ENCODE measurements at regions not wholly inside any gene's neighbourhood (a gene's known extent, or its start where the extent isn't known, plus 50 kb on each side); places are given as distances from the start of the nearest gene placed in this dataset.

GRCh38 chr14:101352567-101352966 lies 208.7 kb upstream of the DIO3 start:
- ChIA-PET CTCF (no interaction called here), POLR2A (no interaction called here)
- no peaks in the 10 kb centered on the region for H3K79me2 ChIP-seq (ENCODE audit: control insufficient read depth, insufficient read depth, low read length)
- no peak overlapping the region for H3K4me2 ChIP-seq (ENCODE audit: insufficient read depth, low read length)
- FAIRE-seq: no peak
- no TSS peak for BruUV-seq (replicated peaks)
- no peak for TF ChIP-seq JUN (IDR thresholded peaks at IDR 0.05; ENCODE audit: borderline replicate concordance, insufficient read depth, insufficient read length, low read depth)
- no peak for TF ChIP-seq FOS (IDR thresholded peaks at IDR 0.05; ENCODE audit: borderline replicate concordance, insufficient read depth, low read length)
- no peak for TF ChIP-seq EZH2 (IDR thresholded peaks at IDR 0.05; ENCODE audit: borderline replicate concordance, low read depth, low read length, severe bottlenecking)
- TF ChIP-seq, protein P1, sequence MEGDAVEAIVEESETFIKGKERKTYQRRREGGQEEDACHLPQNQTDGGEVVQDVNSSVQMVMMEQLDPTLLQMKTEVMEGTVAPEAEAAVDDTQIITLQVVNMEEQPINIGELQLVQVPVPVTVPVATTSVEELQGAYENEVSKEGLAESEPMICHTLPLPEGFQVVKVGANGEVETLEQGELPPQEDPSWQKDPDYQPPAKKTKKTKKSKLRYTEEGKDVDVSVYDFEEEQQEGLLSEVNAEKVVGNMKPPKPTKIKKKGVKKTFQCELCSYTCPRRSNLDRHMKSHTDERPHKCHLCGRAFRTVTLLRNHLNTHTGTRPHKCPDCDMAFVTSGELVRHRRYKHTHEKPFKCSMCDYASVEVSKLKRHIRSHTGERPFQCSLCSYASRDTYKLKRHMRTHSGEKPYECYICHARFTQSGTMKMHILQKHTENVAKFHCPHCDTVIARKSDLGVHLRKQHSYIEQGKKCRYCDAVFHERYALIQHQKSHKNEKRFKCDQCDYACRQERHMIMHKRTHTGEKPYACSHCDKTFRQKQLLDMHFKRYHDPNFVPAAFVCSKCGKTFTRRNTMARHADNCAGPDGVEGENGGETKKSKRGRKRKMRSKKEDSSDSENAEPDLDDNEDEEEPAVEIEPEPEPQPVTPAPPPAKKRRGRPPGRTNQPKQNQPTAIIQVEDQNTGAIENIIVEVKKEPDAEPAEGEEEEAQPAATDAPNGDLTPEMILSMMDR (IDR thresholded peaks at IDR 0.05; ENCODE audit: extremely low read depth in 1 of 2, insufficient read depth in 1 of 2, low read depth in 1 of 2, low read length in 2 of 2): no peak
- TF ChIP-seq, protein P2, sequence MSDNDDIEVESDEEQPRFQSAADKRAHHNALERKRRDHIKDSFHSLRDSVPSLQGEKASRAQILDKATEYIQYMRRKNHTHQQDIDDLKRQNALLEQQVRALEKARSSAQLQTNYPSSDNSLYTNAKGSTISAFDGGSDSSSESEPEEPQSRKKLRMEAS (IDR thresholded peaks at IDR 0.05; ENCODE audit: insufficient read depth, insufficient read length): no peak
- no peak for TF ChIP-seq MYC (IDR thresholded peaks at IDR 0.05; ENCODE audit: low read depth, low read length)
- TF ChIP-seq GATA2 (IDR thresholded peaks at IDR 0.05; ENCODE audit: insufficient read depth, insufficient read length, low read depth, low read length): no peak
- no peak for TF ChIP-seq POLR2AphosphoS5 (IDR thresholded peaks at IDR 0.05; ENCODE audit: insufficient read depth, low read depth, low read length)
- TF ChIP-seq POLR2A (IDR thresholded peaks at IDR 0.05; ENCODE audit: low read depth, low read length): no peak
- H3K36me3 ChIP-seq (ENCODE audit: control insufficient read depth in 2 of 2, extremely low read depth in 1 of 2, insufficient read depth in 2 of 2, low read length in 2 of 2): no peaks in the 10 kb centered on the region
- dilution Hi-C loops (cut with MboI; ENCODE audit: extremely low pct_ligation_motif_present, low sequenced_read_pairs): no loop called here
- H3K9me1 ChIP-seq (replicated peaks; ENCODE audit: control insufficient read depth, extremely low read depth, insufficient read depth, low read length): no peaks in the 10 kb centered on the region
- no peaks in the 10 kb centered on the region for H3K4me1 ChIP-seq (ENCODE audit: control insufficient read depth, extremely low read depth, insufficient read depth, low read length)
- no peaks in the 10 kb centered on the region for H3K27me3 ChIP-seq (ENCODE audit: control insufficient read depth in 2 of 2, insufficient read depth in 2 of 2, low read length in 2 of 2)
- DNase-seq (ENCODE audit: low read depth, low spot score): no peak
- H3K4me3 ChIP-seq (replicated peaks in 1 of 3; ENCODE audit: insufficient read depth in 1 of 3, low read depth in 1 of 3, low read length in 3 of 3): no peak overlapping the region
- H3K9me3 ChIP-seq (replicated peaks; ENCODE audit: control insufficient read depth, insufficient read depth, low read length): peaks cover 2% of the 10 kb centered on the region
- H2AFZ ChIP-seq (ENCODE audit: low read depth, low read length): no peak overlapping the region
- H3K9ac ChIP-seq (replicated peaks; ENCODE audit: extremely low read depth, insufficient read depth, low read length): no peak overlapping the region
- intact Hi-C loops (cut with micrococcal nuclease): no loop called here
- H3K27ac ChIP-seq (ENCODE audit: insufficient read depth, low read depth, low read length): no peak overlapping the region
- H4K20me1 ChIP-seq (replicated peaks; ENCODE audit: control insufficient read depth, extremely low read depth, insufficient read depth, low read length): no peaks in the 10 kb centered on the region

Measured in endothelial cell of umbilical vein (primary cell).